DOHH2 (cell line): ENCODE measurements at regions not wholly inside any gene's neighbourhood (a gene's known extent, or its start where the extent isn't known, plus 50 kb on each side); places are given as distances from the start of the nearest gene placed in this dataset.

ENCODE experiments used
- H3F3A ChIP-seq: fragments of 200-600 bp; sonication (generic), shearing (Covaris generic); 2 replicates; pipeline ENCODE4 v1.6.0; 2016; ENCODE audit warnings: antibody characterized with exemption, mild to moderate bottlenecking; ENCODE audit not compliant: control insufficient read depth, insufficient read depth
- H3K27ac ChIP-seq: fragments of 200-600 bp; sonication (generic); 2 replicates; pipeline ENCODE4 v1.5.1; 2014; ENCODE audit warnings: low read depth, mild to moderate bottlenecking, low read length, moderate library complexity
- H3K27me3 ChIP-seq: fragments of 200-600 bp; sonication (generic); 2 replicates; pipeline ENCODE4 v1.6.1; 2014; ENCODE audit warnings: mild to moderate bottlenecking, low read length, mixed read lengths; ENCODE audit not compliant: control insufficient read depth
- H3K36me3 ChIP-seq: fragments of 200-600 bp; sonication (generic); 2 replicates; pipeline ENCODE4 v1.6.1; 2014; ENCODE audit warnings: mild to moderate bottlenecking, low read length, moderate library complexity, mixed read lengths; ENCODE audit not compliant: control insufficient read depth
- H3K4me1 ChIP-seq: fragments of 200-600 bp; sonication (generic); 2 replicates; pipeline ENCODE4 v1.6.1; 2014; ENCODE audit warnings: mild to moderate bottlenecking, low read length, mixed read lengths; ENCODE audit not compliant: control insufficient read depth
- H3K4me2 ChIP-seq: fragments of 200-600 bp; sonication (generic); 2 replicates; pipeline ENCODE4 v1.6.0; 2014; ENCODE audit warnings: mild to moderate bottlenecking, low read length, moderate library complexity
- H3K4me3 ChIP-seq: fragments of 200-600 bp; sonication (generic); 2 replicates; pipeline ENCODE4 v1.5.1; 2014; ENCODE audit warnings: mild to moderate bottlenecking, low read length, mixed read lengths
- H3K79me2 ChIP-seq: fragments of 200-600 bp; sonication (generic); 2 replicates; pipeline ENCODE4 v1.6.1; 2014; ENCODE audit warnings: mild to moderate bottlenecking, low read length, mixed read lengths; ENCODE audit not compliant: control insufficient read depth
- H3K9me2 ChIP-seq: fragments of 200-600 bp; sonication (generic); replicated peaks from 2 replicates; pipeline ENCODE4 v1.6.1; 2014; ENCODE audit warnings: mild to moderate bottlenecking, low read length, mixed read lengths; ENCODE audit not compliant: control insufficient read depth
- H3K9me3 ChIP-seq: fragments of 200-600 bp; sonication (generic); 2 replicates; pipeline ENCODE4 v1.6.1; 2014; ENCODE audit warnings: antibody characterized with exemption, low read length, mixed read lengths; ENCODE audit not compliant: control insufficient read depth, insufficient read depth
- H4K20me1 ChIP-seq: fragments of 200-600 bp; sonication (generic); 2 replicates; pipeline ENCODE4 v1.6.0; 2014; ENCODE audit warnings: low read depth, mild to moderate bottlenecking, antibody characterized with exemption, low read length, moderate library complexity; ENCODE audit not compliant: control insufficient read depth, insufficient read depth
- CTCF ChIP-seq: fragments of 200-600 bp; sonication (generic); IDR thresholded peaks from one replicate; pipeline ENCODE4 v1.5.1; 2014; ENCODE audit warnings: antibody characterized with exemption, mild to moderate bottlenecking, low read depth, low read length; ENCODE audit not compliant: poor library complexity, severe bottlenecking
- EZH2phosphoT487 ChIP-seq: fragments of 200-600 bp; sonication (generic); IDR thresholded peaks from 2 replicates; pipeline ENCODE4 v1.6.1; 2017; ENCODE audit warnings: borderline replicate concordance, mild to moderate bottlenecking, antibody characterized with exemption, low read length, moderate library complexity, mixed read lengths

GRCh38 chr10:121332829-121333765, 265.1 kb downstream of the FGFR2 start:
- no peaks in the 10 kb centered on the region for H3K27me3 ChIP-seq
- no peaks in the 10 kb centered on the region for H3F3A ChIP-seq
- no peaks in the 10 kb centered on the region for H3K79me2 ChIP-seq
- no peaks in the 10 kb centered on the region for H3K4me1 ChIP-seq
- no peaks in the 10 kb centered on the region for H4K20me1 ChIP-seq
- no peak overlapping the region for H3K4me2 ChIP-seq
- no peaks in the 10 kb centered on the region for H3K9me2 ChIP-seq
- no peak overlapping the region for H3K4me3 ChIP-seq
- H3K9me3 ChIP-seq = no peaks in the 10 kb centered on the region
- H3K36me3 ChIP-seq = no peaks in the 10 kb centered on the region
- no peak for TF ChIP-seq CTCF
- no peak for TF ChIP-seq EZH2phosphoT487
- H3K27ac ChIP-seq = no peak overlapping the region

- Histone ChIP-seq H3K4me2 (no peak overlapping the region), H4K20me1 (no peaks in the 10 kb centered on the region), H3K36me3 (no peaks in the 10 kb centered on the region), H3K4me3 (no peak overlapping the region), H3K27me3 (no peaks in the 10 kb centered on the region), H3K4me1 (no peaks in the 10 kb centered on the region), H3K79me2 (no peaks in the 10 kb centered on the region), H3K9me2 (no peaks in the 10 kb centered on the region), H3F3A (no peaks in the 10 kb centered on the region), H3K9me3 (no peaks in the 10 kb centered on the region), H3K27ac (no peak overlapping the region)
- TF ChIP-seq EZH2phosphoT487 (no peak), CTCF (no peak)
Measured at GRCh38 chr10:121335386-121335925, 262.8 kb downstream of the FGFR2 start.

GRCh38 chr10:121337427-121337826, 260.8 kb downstream of the FGFR2 start:
- TF ChIP-seq EZH2phosphoT487 = no peak
- TF ChIP-seq CTCF = no peak
- Histone ChIP-seq H3K79me2 (no peaks in the 10 kb centered on the region), H3K27ac (no peak overlapping the region), H3K4me1 (no peaks in the 10 kb centered on the region), H3K4me2 (no peak overlapping the region), H4K20me1 (no peaks in the 10 kb centered on the region), H3K4me3 (no peak overlapping the region), H3K9me2 (no peaks in the 10 kb centered on the region), H3K36me3 (no peaks in the 10 kb centered on the region), H3K27me3 (no peaks in the 10 kb centered on the region), H3K9me3 (no peaks in the 10 kb centered on the region), H3F3A (no peaks in the 10 kb centered on the region)
